ENCODE measurements at regions not wholly inside any gene's neighbourhood (a gene's known extent, or its start where the extent isn't known, plus 50 kb on each side); places are given as distances from the start of the nearest gene placed in this dataset.

- DNase-seq, result no peak
Measured at GRCh38 chrX:110428144-110428543, 69.5 kb downstream of the RTL9 start.

GRCh38 chrX:110430293-110431076, 71.8 kb downstream of the RTL9 start:
- H3K4me1 ChIP-seq, result no peaks in the 10 kb centered on the region
- in situ Hi-C loops (cut with MboI; ENCODE audit: low pct_ligation_motif_present in 1 of 4, low pct_unique_long_range_greater_than_20kb in 1 of 4, low sequenced_read_pairs in 3 of 4), result no loop called here
- H3K4me3 ChIP-seq, result no peak overlapping the region
- H3K27me3 ChIP-seq, result no peaks in the 10 kb centered on the region
- no peaks in the 10 kb centered on the region for H3K36me3 ChIP-seq
- DNase-seq, result no peak
- WGBS, 2 donors (ENCODE audit: low coverage in 1 of 2), result 90 to 100% methylated on average over 1 of the region's 1 CpG
- no peak for TF ChIP-seq POLR2A (IDR thresholded peaks at IDR 0.05)
- no peak for TF ChIP-seq POLR2AphosphoS5 (IDR thresholded peaks at IDR 0.05)
- TF ChIP-seq, protein P1, sequence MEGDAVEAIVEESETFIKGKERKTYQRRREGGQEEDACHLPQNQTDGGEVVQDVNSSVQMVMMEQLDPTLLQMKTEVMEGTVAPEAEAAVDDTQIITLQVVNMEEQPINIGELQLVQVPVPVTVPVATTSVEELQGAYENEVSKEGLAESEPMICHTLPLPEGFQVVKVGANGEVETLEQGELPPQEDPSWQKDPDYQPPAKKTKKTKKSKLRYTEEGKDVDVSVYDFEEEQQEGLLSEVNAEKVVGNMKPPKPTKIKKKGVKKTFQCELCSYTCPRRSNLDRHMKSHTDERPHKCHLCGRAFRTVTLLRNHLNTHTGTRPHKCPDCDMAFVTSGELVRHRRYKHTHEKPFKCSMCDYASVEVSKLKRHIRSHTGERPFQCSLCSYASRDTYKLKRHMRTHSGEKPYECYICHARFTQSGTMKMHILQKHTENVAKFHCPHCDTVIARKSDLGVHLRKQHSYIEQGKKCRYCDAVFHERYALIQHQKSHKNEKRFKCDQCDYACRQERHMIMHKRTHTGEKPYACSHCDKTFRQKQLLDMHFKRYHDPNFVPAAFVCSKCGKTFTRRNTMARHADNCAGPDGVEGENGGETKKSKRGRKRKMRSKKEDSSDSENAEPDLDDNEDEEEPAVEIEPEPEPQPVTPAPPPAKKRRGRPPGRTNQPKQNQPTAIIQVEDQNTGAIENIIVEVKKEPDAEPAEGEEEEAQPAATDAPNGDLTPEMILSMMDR (IDR thresholded peaks at IDR 0.05), result no peak
- no peak for TF ChIP-seq EP300 (IDR thresholded peaks at IDR 0.05; ENCODE audit: low read depth)
- no peaks in the 10 kb centered on the region for H3K9me3 ChIP-seq
- H3K27ac ChIP-seq, result no peak overlapping the region
- intact Hi-C loops (cut with DNase I; ENCODE audit: low total_unique reads), result no loop called here

More at GRCh38 chrX:110428144-110428543, 69.5 kb downstream of the RTL9 start:
- Histone ChIP-seq H3K9me3 (no peaks in the 10 kb centered on the region), H3K4me1 (no peaks in the 10 kb centered on the region), H3K36me3 (no peaks in the 10 kb centered on the region), H3K27me3 (no peaks in the 10 kb centered on the region), H3K4me3 (no peak overlapping the region), H3K27ac (no peak overlapping the region)
- TF ChIP-seq POLR2AphosphoS5 (IDR thresholded peaks at IDR 0.05) (no peak), POLR2A (IDR thresholded peaks at IDR 0.05) (no peak), EP300 (IDR thresholded peaks at IDR 0.05; ENCODE audit: low read depth) (no peak)
- TF ChIP-seq, protein P1 (IDR thresholded peaks at IDR 0.05), result no peak
- intact Hi-C loops (cut with DNase I; ENCODE audit: low total_unique reads), result no loop called here
- WGBS, 2 donors (ENCODE audit: low coverage in 1 of 2), result 68 to 83% methylated on average over 1 to 3 of the region's 3 CpGs
- in situ Hi-C loops (cut with MboI; ENCODE audit: low pct_ligation_motif_present in 1 of 4, low pct_unique_long_range_greater_than_20kb in 1 of 4, low sequenced_read_pairs in 3 of 4), result no loop called here

GRCh38 chrX:110432091-110432905, 73.7 kb downstream of the RTL9 start:
- Histone ChIP-seq H3K4me1 (no peaks in the 10 kb centered on the region), H3K9me3 (no peaks in the 10 kb centered on the region), H3K27me3 (no peaks in the 10 kb centered on the region), H3K27ac (no peak overlapping the region), H3K4me3 (no peak overlapping the region), H3K36me3 (no peaks in the 10 kb centered on the region)
- 67% methylated on average over 12 of the region's 12 CpGs; no CpG with 5 or more reads in 1 of the 2 donors for WGBS, 2 donors (ENCODE audit: low coverage in 1 of 2)
- no peak for DNase-seq
- intact Hi-C loops (cut with DNase I; ENCODE audit: low total_unique reads) (no loop called here), in situ Hi-C loops (cut with MboI; ENCODE audit: low pct_ligation_motif_present in 1 of 4, low pct_unique_long_range_greater_than_20kb in 1 of 4, low sequenced_read_pairs in 3 of 4) (no loop called here)
- TF ChIP-seq EP300 (IDR thresholded peaks at IDR 0.05; ENCODE audit: low read depth) (no peak), POLR2AphosphoS5 (IDR thresholded peaks at IDR 0.05) (no peak), POLR2A (IDR thresholded peaks at IDR 0.05) (no peak)
- TF ChIP-seq, protein P1 (IDR thresholded peaks at IDR 0.05), result no peak

DNA sequence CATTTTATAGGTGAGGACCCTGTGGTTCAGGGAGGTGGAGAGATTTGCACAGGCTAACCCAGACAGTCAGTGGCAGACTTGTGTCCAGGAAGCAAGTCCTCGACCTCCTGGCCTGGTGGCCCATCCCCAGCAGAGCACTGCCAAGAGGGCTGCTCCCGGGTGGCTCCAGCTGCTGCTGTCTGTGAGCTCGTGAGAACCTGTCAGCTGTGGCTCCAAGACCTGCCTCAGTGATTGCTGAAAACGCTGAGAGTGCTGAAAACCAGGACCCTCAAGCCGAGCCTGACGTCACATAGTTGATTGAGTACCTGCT, 74.2 kb downstream of the RTL9 start:
- DNase-seq, result no peak
- Histone ChIP-seq H3K9me3 (no peaks in the 10 kb centered on the region), H3K4me1 (no peaks in the 10 kb centered on the region), H3K27me3 (no peaks in the 10 kb centered on the region), H3K4me3 (no peak overlapping the region), H3K27ac (no peak overlapping the region), H3K36me3 (no peaks in the 10 kb centered on the region)
- in situ Hi-C loops (cut with MboI; ENCODE audit: low pct_ligation_motif_present in 1 of 4, low pct_unique_long_range_greater_than_20kb in 1 of 4, low sequenced_read_pairs in 3 of 4) (no loop called here), intact Hi-C loops (cut with DNase I; ENCODE audit: low total_unique reads) (no loop called here)
- TF ChIP-seq POLR2A (IDR thresholded peaks at IDR 0.05) (no peak), POLR2AphosphoS5 (IDR thresholded peaks at IDR 0.05) (no peak), EP300 (IDR thresholded peaks at IDR 0.05; ENCODE audit: low read depth) (no peak)
- TF ChIP-seq, protein P1 (IDR thresholded peaks at IDR 0.05), result no peak
- WGBS, 2 donors (ENCODE audit: low coverage in 1 of 2), result 46% methylated on average over 5 of the region's 6 CpGs; no CpG with 5 or more reads in 1 of the 2 donors

Measured in transverse colon (tissue), 4 donors.